ENCODE measurements at regions not wholly inside any gene's neighbourhood (a gene's known extent, or its start where the extent isn't known, plus 50 kb on each side); places are given as distances from the start of the nearest gene placed in this dataset.

- TF ChIP-seq CTCF (conservative IDR thresholded peaks at IDR 0.05 in 1 of 2, IDR thresholded peaks at IDR 0.05 in 1 of 2; ENCODE audit: extremely low read depth in 1 of 2, insufficient read depth in 1 of 2, low read depth in 1 of 2, low read length in 2 of 2) = no peak
- no peak for TF ChIP-seq EZH2 (IDR thresholded peaks at IDR 0.05; ENCODE audit: borderline replicate concordance, low read length)
These were observed 1242.2 kb upstream of the TMEM132C start for GRCh38 chr12:127024791-127025190.

Data from mammary epithelial cell (primary cell).